Endothelial cell of umbilical vein (primary cell): ENCODE measurements at regions not wholly inside any gene's neighbourhood (a gene's known extent, or its start where the extent isn't known, plus 50 kb on each side); places are given as distances from the start of the nearest gene placed in this dataset.

Source experiments
- CTCF ChIP-seq, 2 donors: IDR thresholded peaks; 1 replicate in 1 of 2; 2 replicates in 1 of 2; pipeline ENCODE4 v1.5.1; 2011; ENCODE audit warnings: low read length in 2 of 2, mild to moderate bottlenecking in 2 of 2, moderate library complexity in 2 of 2, control low read depth in 1 of 2, inconsistent platforms in 1 of 2, low read depth in 1 of 2; ENCODE audit not compliant: insufficient read depth in 1 of 2; ENCODE audit errors: extremely low read depth in 1 of 2
- EZH2 ChIP-seq: IDR thresholded peaks from 2 replicates; pipeline ENCODE4 v1.6.1; 2012; ENCODE audit warnings: borderline replicate concordance, low read depth, mild to moderate bottlenecking, moderate library complexity, low read length, inconsistent platforms; ENCODE audit not compliant: severe bottlenecking
- FOS ChIP-seq: IDR thresholded peaks from 2 replicates; pipeline ENCODE4 v1.6.1; 2011; ENCODE audit warnings: mild to moderate bottlenecking, low read length, moderate library complexity, borderline replicate concordance; ENCODE audit not compliant: insufficient read depth
- GATA2 ChIP-seq: IDR thresholded peaks from 2 replicates; pipeline ENCODE4 v1.7.0; 2011; ENCODE audit warnings: low read depth, mild to moderate bottlenecking, moderate library complexity, mixed read lengths, low read length; ENCODE audit not compliant: insufficient read length, insufficient read depth
- JUN ChIP-seq: IDR thresholded peaks from 2 replicates; pipeline ENCODE4 v1.6.1; 2011; ENCODE audit warnings: borderline replicate concordance, low read depth; ENCODE audit not compliant: insufficient read length, insufficient read depth
- MAX ChIP-seq: IDR thresholded peaks from 2 replicates; pipeline ENCODE4 v1.6.1; 2011; ENCODE audit not compliant: insufficient read depth, insufficient read length
- POLR2A ChIP-seq: IDR thresholded peaks from 2 replicates; pipeline ENCODE4 v1.6.1; 2012; ENCODE audit warnings: low read depth, mild to moderate bottlenecking, control low read depth, low read length
- POLR2AphosphoS5 ChIP-seq: IDR thresholded peaks from 2 replicates; pipeline ENCODE4 v1.6.1; 2012; ENCODE audit warnings: low read depth, mild to moderate bottlenecking, control low read depth, low read length, moderate library complexity; ENCODE audit not compliant: insufficient read depth

- no peak for TF ChIP-seq CTCF (IDR thresholded peaks at IDR 0.05; ENCODE audit: extremely low read depth in 1 of 2, insufficient read depth in 1 of 2, low read depth in 1 of 2, low read length in 2 of 2)
- no peak for TF ChIP-seq POLR2A
- TF ChIP-seq POLR2AphosphoS5 = no peak
- TF ChIP-seq GATA2 = no peak
- TF ChIP-seq EZH2 = no peak
- no peak for TF ChIP-seq MAX
- no peak for TF ChIP-seq FOS
- TF ChIP-seq JUN = no peak
Measured at GRCh38 chr10:78411716-78412115, 378.1 kb downstream of the RPS24 start.
